Dedifferentiated amniotic fluid mesenchymal stem cell (primary cell): ENCODE measurements at regions not wholly inside any gene's neighbourhood (a gene's known extent, or its start where the extent isn't known, plus 50 kb on each side); places are given as distances from the start of the nearest gene placed in this dataset.
"Not testable (repeated sequence)": the region's sequence is repeated elsewhere in the genome, so short reads cannot be mapped to it uniquely, and the experiment has no call there.

Source experiments
- DNase-seq: peaks from one replicate; pipeline ENCODE4 v3.0.0-alpha.2; 2016; ENCODE audit errors: extremely low spot score

DNA sequence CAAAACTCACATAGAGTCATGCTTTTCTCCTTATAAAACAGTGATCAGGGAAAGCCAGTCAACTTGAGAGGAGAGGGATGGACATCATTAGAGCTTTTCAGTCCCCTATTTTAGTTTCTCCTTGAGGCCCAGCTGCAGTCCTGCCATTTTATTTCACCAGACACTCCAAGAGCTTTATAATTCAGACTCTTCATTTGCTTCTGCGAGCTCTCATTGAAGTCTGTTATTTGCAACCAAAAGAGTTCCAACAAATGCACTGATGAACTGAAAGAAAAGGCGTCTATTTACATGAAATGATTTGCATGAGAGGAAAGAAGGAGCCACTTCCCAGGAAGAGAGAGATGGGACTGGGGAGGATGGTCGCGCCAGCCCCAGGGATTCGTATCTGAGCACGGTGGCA, 86.8 kb downstream of the NDUFA12 start:
- no peak for DNase-seq

- DNase-seq: no peak
Observed at GRCh38 chr12:94909663-94910062, 93.8 kb downstream of the NDUFA12 start.

DNA sequence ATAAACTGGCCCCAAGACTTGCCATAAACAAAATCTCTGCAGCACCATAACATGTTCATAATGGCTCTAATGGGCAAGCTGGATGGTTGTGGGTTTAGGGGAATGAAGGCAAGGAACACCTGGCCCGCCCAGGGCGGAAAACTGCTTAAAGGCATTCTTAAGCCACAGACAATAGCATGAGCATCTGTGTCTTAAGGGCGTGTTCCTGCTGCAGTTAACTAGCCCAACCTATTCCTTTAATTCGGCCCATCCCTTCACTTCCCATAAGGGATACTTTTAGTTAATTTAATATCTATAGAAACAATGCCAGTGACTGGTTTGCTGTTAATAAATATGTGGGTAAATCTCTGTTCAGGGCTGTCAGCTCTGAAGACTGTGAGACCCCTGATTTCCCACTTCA, 97.7 kb downstream of the NDUFA12 start:
- DNase-seq: not testable (repeated sequence)

DNA sequence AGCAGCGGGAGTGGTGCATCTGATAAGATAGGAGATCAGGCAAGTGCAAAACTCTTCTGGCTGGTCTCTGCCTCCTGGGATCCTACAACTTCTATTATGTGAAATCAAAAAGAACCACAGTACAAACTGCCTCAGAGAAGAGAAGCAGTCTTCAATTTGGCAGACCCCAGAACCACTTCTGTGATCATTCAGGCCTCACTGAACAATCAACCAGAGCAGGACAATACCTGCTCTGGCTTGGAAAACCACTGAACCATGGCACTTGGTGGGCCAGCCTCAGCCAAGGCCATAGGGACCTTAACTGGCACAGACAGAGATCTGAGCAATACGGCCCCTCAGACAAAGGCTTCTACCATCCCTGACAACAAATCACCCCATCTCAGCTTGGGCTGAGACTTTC, 103.0 kb downstream of the NDUFA12 start:
- DNase-seq: no peak

DNA sequence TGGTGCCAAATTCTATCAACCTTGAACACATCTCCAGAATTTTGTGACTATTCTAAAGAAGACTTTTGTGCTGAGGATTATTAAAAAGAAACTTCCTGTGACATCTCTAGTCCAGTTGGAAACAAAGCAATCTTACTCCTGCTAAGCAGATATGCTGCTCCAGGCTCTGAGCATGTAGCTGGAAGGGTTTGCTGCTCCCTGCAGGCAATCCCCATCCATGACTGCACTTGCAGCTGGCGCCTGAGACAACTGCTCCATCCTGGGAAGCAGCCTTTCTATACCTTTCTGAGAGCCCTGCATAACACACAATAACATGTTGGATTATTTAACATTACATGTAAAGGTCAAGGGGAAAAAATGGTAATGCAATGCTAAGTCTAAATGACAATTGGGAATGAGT, 105.1 kb downstream of the NDUFA12 start:
- no peak for DNase-seq

GRCh38 chr12:94892544-94893267, 110.8 kb downstream of the NDUFA12 start:
- DNase-seq: no peak

- no peak for DNase-seq
Observed at GRCh38 chr12:94889445-94890210, 113.9 kb downstream of the NDUFA12 start.

DNA sequence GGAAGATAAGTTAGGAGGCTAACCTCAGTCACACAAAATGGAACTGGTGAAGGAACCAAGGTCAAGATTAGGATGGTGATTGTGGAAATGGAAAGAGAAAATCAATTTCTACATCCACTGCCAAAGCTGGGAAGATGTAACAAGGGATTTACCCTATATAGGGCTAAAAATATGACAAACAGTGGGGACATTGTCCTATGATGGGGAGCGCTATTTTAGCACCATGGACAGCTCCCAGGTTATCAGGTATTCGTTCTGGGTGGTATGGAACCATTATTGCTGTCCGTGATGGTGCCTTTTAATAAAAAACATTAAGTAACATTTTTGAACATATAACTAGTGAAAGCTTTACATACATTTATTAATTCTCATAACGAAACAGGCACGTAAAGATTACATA, 124.0 kb downstream of the NDUFA12 start:
- no peak for DNase-seq

GRCh38 chr12:94875525-94875924, 128.0 kb downstream of the NDUFA12 start:
- no peak for DNase-seq

- no peak for DNase-seq
Observed at GRCh38 chr12:94874518-94875302, 128.8 kb downstream of the NDUFA12 start.

GRCh38 chr12:94873734-94874517, 129.6 kb downstream of the NDUFA12 start:
- DNase-seq: no peak

DNA sequence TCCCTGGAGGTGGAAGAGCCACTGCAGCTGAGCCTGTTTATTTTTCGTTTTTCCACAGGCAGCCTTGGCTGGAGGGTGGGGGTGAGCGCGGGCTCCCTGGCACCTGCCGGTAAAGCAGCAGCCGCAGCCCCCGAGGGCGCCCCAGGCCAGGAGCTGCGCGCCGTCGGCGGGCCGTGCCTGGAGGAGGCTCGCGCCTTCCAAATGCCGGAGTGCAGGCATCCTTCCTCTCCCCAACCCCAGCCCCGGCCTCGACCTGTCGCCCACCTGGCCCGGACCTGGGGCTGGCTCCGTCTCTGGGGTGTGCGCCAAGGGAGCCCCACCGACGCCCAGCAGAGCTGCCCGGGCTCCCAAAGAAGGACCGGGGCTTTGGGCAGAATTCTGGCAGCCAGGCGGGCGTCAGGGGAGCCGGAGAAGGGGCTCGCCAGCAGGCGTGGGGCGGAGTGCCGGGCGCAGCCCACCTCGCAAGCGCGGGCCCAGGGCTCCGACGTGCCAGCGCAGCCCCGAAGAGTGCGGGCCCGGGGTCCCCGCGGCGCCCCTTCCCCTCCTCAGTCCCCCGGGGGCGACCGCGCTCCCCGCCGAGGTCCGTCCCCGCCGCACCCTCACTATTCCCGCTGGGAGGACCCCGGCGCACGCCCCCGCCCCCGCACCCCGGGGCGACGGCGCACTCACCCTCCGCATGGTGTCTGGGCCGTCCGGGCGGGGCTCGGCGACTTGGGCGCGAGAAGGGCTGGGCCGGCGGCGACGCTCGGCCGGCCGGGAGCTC, 130.3 kb downstream of the NDUFA12 start:
- DNase-seq: no peak

DNA sequence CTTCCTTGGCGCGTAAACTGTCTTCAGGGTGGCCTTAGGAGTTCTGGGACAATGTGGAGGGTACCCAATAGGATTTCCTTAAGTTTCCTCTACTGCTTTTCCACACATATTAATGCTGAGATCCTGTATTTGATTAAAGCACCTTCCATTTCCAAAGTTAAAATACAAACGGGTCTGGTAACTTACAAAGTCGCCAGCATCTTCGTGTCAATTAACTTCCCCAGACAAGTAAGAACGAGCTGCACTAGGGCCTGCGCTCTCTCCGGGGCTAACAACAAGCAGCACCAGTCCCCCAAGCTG, 130.9 kb downstream of the NDUFA12 start:
- DNase-seq: no peak

DNA sequence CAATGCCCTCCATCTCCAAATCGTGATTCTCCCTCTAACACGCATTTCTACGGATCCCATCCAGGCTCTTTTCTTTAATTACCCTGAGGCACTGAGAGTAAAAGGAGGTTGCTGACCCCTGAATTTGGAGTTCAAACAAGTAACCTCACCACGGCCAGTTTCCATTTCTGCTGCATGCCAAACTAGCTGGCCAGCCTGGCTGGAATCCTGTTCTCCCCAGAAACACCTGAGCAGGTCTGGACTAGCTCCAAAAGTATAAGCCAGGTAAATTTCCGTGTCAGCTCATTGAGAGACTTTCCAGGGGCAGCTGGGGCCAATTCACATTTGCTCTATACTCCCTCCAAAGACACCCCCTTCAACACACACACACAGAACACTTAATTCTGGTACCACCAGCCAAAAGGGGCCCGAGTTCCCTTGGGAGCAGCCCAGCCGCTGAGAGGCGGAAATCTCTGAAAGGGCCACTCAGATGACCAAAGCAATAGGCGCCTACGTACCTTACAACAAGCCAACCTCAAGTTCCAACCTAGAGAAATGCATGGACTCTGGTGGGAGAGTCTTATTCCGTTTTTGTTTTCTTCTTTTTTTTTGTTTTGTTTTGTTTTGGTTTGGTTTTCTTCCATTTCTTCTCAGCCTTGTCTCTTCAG, 131.4 kb downstream of the NDUFA12 start:
- DNase-seq: no peak

DNA sequence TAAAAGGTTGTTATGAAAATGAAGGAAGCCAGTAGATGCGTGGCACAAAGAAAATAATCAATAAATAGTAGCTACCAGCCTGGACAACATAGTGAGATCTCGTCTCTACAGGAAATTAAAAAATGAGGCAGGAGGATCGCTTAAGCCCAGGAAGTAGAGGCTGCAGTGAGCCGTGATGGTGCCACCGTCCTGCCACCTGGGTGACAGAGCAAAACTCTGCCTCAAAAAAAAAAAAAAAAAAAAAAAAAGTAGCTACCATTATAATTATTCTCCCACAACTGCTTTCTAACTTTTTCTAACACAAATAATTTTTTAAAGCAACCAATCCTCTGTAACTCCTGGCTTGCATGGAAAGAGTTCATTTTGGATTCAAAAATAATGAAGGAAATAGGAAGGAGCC, 133.0 kb downstream of the NDUFA12 start:
- DNase-seq: no peak

DNA sequence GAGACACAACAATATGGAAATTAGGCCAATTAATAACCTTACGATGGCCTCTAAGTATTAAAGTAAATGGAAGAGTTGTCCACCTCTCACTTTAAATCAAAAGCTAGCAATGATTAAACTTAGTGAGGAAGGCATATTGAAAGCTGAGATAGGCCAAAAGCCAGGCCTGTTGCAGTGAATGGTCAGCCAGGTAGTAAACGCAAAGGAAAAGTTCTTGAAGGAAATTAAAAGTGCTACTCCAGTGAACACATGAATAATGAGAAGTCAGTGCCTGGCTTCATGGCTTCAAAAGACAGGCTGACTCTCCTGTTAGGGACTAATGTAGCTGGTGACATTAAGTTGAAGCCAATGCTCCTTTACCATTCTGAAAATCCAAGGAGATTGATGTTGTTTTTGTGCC, 135.3 kb downstream of the NDUFA12 start:
- no peak for DNase-seq

DNA sequence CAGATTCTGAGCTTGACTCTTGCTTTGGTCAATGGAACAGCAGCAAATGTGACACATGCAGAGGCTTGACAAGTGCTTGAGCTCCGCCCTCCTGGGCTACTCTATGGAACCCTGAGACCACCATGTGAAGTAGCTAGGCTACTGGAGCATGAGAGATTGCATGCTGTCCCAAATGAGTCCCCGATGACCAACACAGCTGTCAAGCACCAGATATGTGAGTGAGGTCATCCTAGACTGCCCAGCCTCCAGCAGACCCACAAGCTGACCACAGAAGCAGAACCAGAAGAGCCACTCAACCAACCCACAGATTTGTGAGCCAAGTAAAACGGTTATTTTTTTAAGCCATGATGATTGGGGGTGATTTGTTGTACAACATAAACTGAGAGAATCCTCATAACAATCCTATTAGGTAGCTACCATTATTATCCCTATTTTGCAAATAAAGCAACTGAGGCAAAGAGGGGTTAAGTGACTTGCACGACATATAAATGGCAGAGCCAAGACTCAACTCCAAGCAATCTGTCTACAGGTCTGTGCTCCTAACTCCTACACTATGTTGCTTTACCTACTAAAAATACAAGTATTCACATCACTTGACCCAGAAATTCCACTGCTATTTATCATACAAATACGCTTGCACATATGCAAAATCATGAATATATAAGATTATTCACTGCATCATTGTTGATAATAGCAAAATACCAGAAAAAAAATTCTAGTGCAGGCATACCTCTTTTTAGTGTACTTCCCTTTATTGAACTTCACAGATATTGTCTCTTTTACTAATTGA, 136.2 kb downstream of the NDUFA12 start:
- no peak for DNase-seq

GRCh38 chr12:94864987-94865386, 138.5 kb downstream of the NDUFA12 start:
- no peak for DNase-seq

- DNase-seq: no peak
Observed at GRCh38 chr12:94863321-94864035, 140.0 kb downstream of the NDUFA12 start.
